Keratinocyte (primary cell): ENCODE measurements at regions not wholly inside any gene's neighbourhood (a gene's known extent, or its start where the extent isn't known, plus 50 kb on each side); places are given as distances from the start of the nearest gene placed in this dataset.

Source experiments
- DNase-seq: peaks from one replicate; pipeline ENCODE4 v3.0.0-alpha.2; 2011; ENCODE audit warnings: low read depth, missing footprints, low spot score
- FAIRE-seq: peaks from 2 replicates; lab custom pipeline; 2011; peaks lifted over from hg19 to GRCh38; lab: Jason Lieb, UNC
- H2AFZ ChIP-seq: 2 replicates; pipeline ENCODE4 v1.6.0; 2012; ENCODE audit warnings: low read length, control low read depth, inconsistent platforms; ENCODE audit not compliant: control insufficient read depth
- H3K27ac ChIP-seq: 2 replicates; pipeline ENCODE4 v1.5.1; 2011; ENCODE audit warnings: low read length; ENCODE audit not compliant: control insufficient read depth, insufficient read depth
- H3K27me3 ChIP-seq: 3 replicates; pipeline ENCODE4 v1.6.0; 2011; ENCODE audit warnings: low read length; ENCODE audit not compliant: control insufficient read depth, insufficient read depth; ENCODE audit errors: extremely low read depth
- H3K36me3 ChIP-seq, 2 experiments: 2 replicates in 1 of 2; 3 replicates in 1 of 2; pipeline ENCODE4 v1.5.1; 2011; ENCODE audit warnings: low read length in 2 of 2, mild to moderate bottlenecking in 1 of 2; ENCODE audit not compliant: control insufficient read depth in 2 of 2, insufficient read depth in 2 of 2; ENCODE audit errors: extremely low read depth in 1 of 2
- H3K4me1 ChIP-seq: 3 replicates; pipeline ENCODE4 v1.5.1; 2011; ENCODE audit warnings: low read length; ENCODE audit not compliant: control insufficient read depth, insufficient read depth; ENCODE audit errors: extremely low read depth
- H3K4me2 ChIP-seq: 3 replicates; pipeline ENCODE4 v1.6.0; 2011; ENCODE audit warnings: low read depth, low read length; ENCODE audit not compliant: control insufficient read depth, insufficient read depth; ENCODE audit errors: extremely low read depth
- H3K4me3 ChIP-seq, 3 experiments: fragments of 200-600 bp in 1 of 3; sonication (generic) in 1 of 3; 2 replicates in 2 of 3; 3 replicates in 1 of 3; pipeline ENCODE4 v1.5.1; 2011 to 2016; ENCODE audit warnings: low read length in 3 of 3, mild to moderate bottlenecking in 3 of 3, control low read depth in 2 of 3, inconsistent platforms in 1 of 3, low read depth in 1 of 3, mixed read lengths in 1 of 3, mixed run types in 1 of 3, moderate library complexity in 1 of 3; ENCODE audit not compliant: control insufficient read depth in 2 of 3, insufficient read depth in 2 of 3; ENCODE audit errors: extremely low read depth in 1 of 3
- H3K79me2 ChIP-seq: 2 replicates; pipeline ENCODE4 v1.6.0; 2012; ENCODE audit warnings: low read length; ENCODE audit not compliant: control insufficient read depth, insufficient read depth
- H3K9ac ChIP-seq: 3 replicates; pipeline ENCODE4 v1.6.0; 2011; ENCODE audit warnings: low read length; ENCODE audit not compliant: control insufficient read depth, insufficient read depth; ENCODE audit errors: extremely low read depth
- H3K9me1 ChIP-seq: 3 replicates; pipeline ENCODE4 v1.6.0; 2011; ENCODE audit warnings: low read length; ENCODE audit not compliant: control insufficient read depth, insufficient read depth; ENCODE audit errors: extremely low read depth
- H3K9me3 ChIP-seq: 2 replicates; pipeline ENCODE4 v1.5.1; 2012; ENCODE audit warnings: low read depth, low read length; ENCODE audit not compliant: control insufficient read depth
- H4K20me1 ChIP-seq: 3 replicates; pipeline ENCODE4 v1.6.0; 2011; ENCODE audit warnings: low read length; ENCODE audit not compliant: control insufficient read depth, insufficient read depth; ENCODE audit errors: extremely low read depth
- EZH2 ChIP-seq: IDR thresholded peaks from one replicate; pipeline ENCODE4 v1.6.1; 2012; ENCODE audit warnings: inconsistent platforms, mild to moderate bottlenecking, low read length, moderate library complexity
- dilution Hi-C: fragments of 300-500 bp; cut with MboI; formaldehyde crosslinking; loops from one replicate; pipeline ENCODE4 v1.7.0; 2020; ENCODE audit warnings: low sequenced_read_pairs; ENCODE audit not compliant: extremely low pct_ligation_motif_present
- TF ChIP-seq, protein P1 (sequence below), 3 experiments: IDR thresholded peaks in 1 of 3; conservative IDR thresholded peaks in 1 of 3; optimal IDR thresholded peaks in 1 of 3; 2 replicates in 2 of 3; 3 replicates in 1 of 3; pipeline versions ENCODE3 to v1.5.1; 2011; ENCODE audit warnings: low read length in 3 of 3, mild to moderate bottlenecking in 3 of 3, moderate library complexity in 2 of 3, control low read depth in 1 of 3, inconsistent platforms in 1 of 3; ENCODE audit not compliant: insufficient read depth in 2 of 3; ENCODE audit errors: extremely low read depth in 1 of 3

DNA sequence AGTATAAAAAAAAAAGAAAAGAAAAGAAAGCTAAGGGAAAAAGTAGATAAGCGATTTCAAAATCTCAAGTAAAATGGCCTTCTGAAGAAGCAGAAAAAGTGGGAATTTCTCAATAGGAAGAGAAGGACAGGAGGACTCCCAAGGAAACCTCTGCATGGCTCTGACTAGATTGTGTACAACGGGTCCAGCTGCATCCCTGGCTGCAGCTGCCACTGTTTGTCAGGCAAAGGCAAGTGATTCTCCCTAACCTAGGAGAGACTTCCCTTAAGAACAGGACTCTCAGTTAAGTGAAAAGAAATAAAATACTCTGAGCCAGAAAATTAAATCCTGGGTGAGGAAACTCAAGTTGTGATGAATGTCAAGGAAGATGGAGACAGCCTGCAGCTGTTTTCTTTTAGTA lies 298.6 kb upstream of the KIAA1217 start:
- Histone ChIP-seq H3K4me1 (no peaks in the 10 kb centered on the region), H3K9me3 (no peaks in the 10 kb centered on the region), H3K4me3 (no peak overlapping the region), H3K4me2 (no peak overlapping the region), H3K9ac (no peak overlapping the region), H3K9me1 (no peaks in the 10 kb centered on the region), H3K79me2 (no peaks in the 10 kb centered on the region), H4K20me1 (no peaks in the 10 kb centered on the region), H2AFZ (no peak overlapping the region), H3K27ac (no peak overlapping the region), H3K36me3 (no peaks in the 10 kb centered on the region), H3K27me3 (no peaks in the 10 kb centered on the region)
- no peak for DNase-seq
- dilution Hi-C loops, result no loop called here
- no peak for TF ChIP-seq EZH2
- TF ChIP-seq, protein P1, sequence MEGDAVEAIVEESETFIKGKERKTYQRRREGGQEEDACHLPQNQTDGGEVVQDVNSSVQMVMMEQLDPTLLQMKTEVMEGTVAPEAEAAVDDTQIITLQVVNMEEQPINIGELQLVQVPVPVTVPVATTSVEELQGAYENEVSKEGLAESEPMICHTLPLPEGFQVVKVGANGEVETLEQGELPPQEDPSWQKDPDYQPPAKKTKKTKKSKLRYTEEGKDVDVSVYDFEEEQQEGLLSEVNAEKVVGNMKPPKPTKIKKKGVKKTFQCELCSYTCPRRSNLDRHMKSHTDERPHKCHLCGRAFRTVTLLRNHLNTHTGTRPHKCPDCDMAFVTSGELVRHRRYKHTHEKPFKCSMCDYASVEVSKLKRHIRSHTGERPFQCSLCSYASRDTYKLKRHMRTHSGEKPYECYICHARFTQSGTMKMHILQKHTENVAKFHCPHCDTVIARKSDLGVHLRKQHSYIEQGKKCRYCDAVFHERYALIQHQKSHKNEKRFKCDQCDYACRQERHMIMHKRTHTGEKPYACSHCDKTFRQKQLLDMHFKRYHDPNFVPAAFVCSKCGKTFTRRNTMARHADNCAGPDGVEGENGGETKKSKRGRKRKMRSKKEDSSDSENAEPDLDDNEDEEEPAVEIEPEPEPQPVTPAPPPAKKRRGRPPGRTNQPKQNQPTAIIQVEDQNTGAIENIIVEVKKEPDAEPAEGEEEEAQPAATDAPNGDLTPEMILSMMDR (optimal IDR thresholded peaks at IDR 0.05 in 1 of 3, IDR thresholded peaks at IDR 0.05 in 1 of 3, conservative IDR thresholded peaks at IDR 0.05 in 1 of 3; ENCODE audit: extremely low read depth in 1 of 3, insufficient read depth in 2 of 3, low read length in 3 of 3), result no peak
- no peak for FAIRE-seq

DNA sequence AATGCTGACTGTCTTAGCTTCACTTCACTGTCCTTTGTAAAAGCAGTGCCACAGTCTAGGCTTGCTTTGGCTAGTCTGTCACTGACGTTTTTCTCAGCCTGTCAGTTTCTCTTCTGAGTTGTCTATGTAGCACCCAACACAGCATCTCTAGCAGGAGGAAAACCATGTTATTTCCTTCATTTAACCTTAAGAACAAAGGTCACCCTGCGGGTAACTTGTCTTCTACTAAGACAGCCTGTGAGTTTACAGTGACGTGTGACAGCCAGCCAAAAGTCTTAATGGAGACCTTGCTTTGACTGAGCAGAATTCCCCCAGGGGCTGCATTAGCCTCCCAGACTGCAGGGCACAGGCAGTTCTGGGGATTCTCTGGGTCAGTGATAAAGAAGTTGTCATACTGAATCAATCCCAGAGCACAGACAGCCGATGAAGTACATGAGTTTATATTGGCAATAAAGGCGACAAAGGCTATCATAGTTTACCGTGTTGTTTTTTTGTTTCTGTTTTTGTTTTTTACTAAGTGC lies 296.0 kb upstream of the KIAA1217 start:
- no peaks in the 10 kb centered on the region for H3K9me3 ChIP-seq
- no peaks in the 10 kb centered on the region for H4K20me1 ChIP-seq
- no peak overlapping the region for H2AFZ ChIP-seq
- no peak for TF ChIP-seq EZH2
- TF ChIP-seq, protein P1 (optimal IDR thresholded peaks at IDR 0.05 in 1 of 3, IDR thresholded peaks at IDR 0.05 in 1 of 3, conservative IDR thresholded peaks at IDR 0.05 in 1 of 3; ENCODE audit: extremely low read depth in 1 of 3, insufficient read depth in 2 of 3, low read length in 3 of 3), result no peak
- no peak overlapping the region for H3K9ac ChIP-seq
- no peaks in the 10 kb centered on the region for H3K27me3 ChIP-seq
- no peak overlapping the region for H3K4me2 ChIP-seq
- no peaks in the 10 kb centered on the region for H3K79me2 ChIP-seq
- H3K27ac ChIP-seq, result no peak overlapping the region
- no peaks in the 10 kb centered on the region for H3K9me1 ChIP-seq
- no peaks in the 10 kb centered on the region for H3K36me3 ChIP-seq
- H3K4me3 ChIP-seq, result no peak overlapping the region
- DNase-seq, result no peak
- FAIRE-seq, result no peak
- dilution Hi-C loops, result no loop called here
- no peaks in the 10 kb centered on the region for H3K4me1 ChIP-seq
